Gastrocnemius medialis (tissue), 4 donors: ENCODE measurements at regions not wholly inside any gene's neighbourhood (a gene's known extent, or its start where the extent isn't known, plus 50 kb on each side); places are given as distances from the start of the nearest gene placed in this dataset.

Source experiments
- ATAC-seq, 2 donors: fragments of 150-250 bp; one replicate each; pipeline ENCODE4 v1.9.1; 2016
- DNase-seq, 2 donors: peaks; one replicate each; pipeline ENCODE4 v3.0.0-alpha.2; 2019
- H3K27ac ChIP-seq, 4 donors: fragments of 200-600 bp; sonication (generic); 1 replicate in 1 of 4; 2 replicates in 3 of 4; pipeline ENCODE4 v1.5.1; 2016 to 2018; ENCODE audit warnings: mild to moderate bottlenecking in 2 of 4, moderate library complexity in 1 of 4
- H3K27me3 ChIP-seq, 3 donors: fragments of 200-600 bp; sonication (generic) in 2 of 3; 1 replicate in 1 of 3; 2 replicates in 2 of 3; pipeline versions ENCODE4 v1.5.1 to v1.6.0; 2016 to 2019; ENCODE audit warnings: mild to moderate bottlenecking in 1 of 3, moderate library complexity in 1 of 3
- H3K36me3 ChIP-seq, 2 donors: fragments of 200-600 bp; sonication (generic) in 1 of 2; one replicate each; pipeline ENCODE4 v1.5.1; 2017 to 2018
- H3K4me1 ChIP-seq, 2 donors: fragments of 200-600 bp; sonication (generic) in 1 of 2; one replicate each; pipeline ENCODE4 v1.5.1; 2016 to 2017; ENCODE audit warnings: mild to moderate bottlenecking in 2 of 2
- H3K4me3 ChIP-seq, 4 donors: fragments of 200-600 bp; sonication (generic) in 3 of 4; 1 replicate in 1 of 4; 2 replicates in 3 of 4; pipeline ENCODE4 v1.5.1; 2016 to 2019; ENCODE audit warnings: mild to moderate bottlenecking in 2 of 4
- H3K9me3 ChIP-seq, 3 donors: fragments of 200-600 bp; sonication (generic) in 2 of 3; 1 replicate in 1 of 3; 2 replicates in 2 of 3; pipeline ENCODE4 v1.5.1; 2016 to 2019
- POLR2A ChIP-seq, 2 donors: fragments of 450-650 bp; IDR thresholded peaks; one replicate each; pipeline ENCODE4 v1.6.1; 2017; ENCODE audit warnings: antibody characterized with exemption in 2 of 2, mild to moderate bottlenecking in 2 of 2, moderate library complexity in 2 of 2
- in situ Hi-C, 4 donors: fragments of 200-750 bp; cut with MboI; loops; one replicate each; pipeline versions ENCODE4 v1.15.0 to v1.8.0; 2017; ENCODE audit warnings: low sequenced_read_pairs in 4 of 4
- intact Hi-C: fragments of 100-400 bp; cut with DNase I; formaldehyde crosslinking; loops from one replicate; pipeline ENCODE4 v1.15.1; 2023; ENCODE audit warnings: low total_unique reads
- TF ChIP-seq, protein P1 (sequence below), 5 experiments: fragments of 450-650 bp in 3 of 5; fragments of 200-600 bp in 2 of 5; sonication (generic) in 2 of 5; IDR thresholded peaks in 4 of 5; conservative IDR thresholded peaks in 1 of 5; 1 replicate in 4 of 5; 2 replicates in 1 of 5; pipeline ENCODE4 v1.5.1; 2016 to 2019; ENCODE audit warnings: antibody characterized with exemption in 5 of 5, mild to moderate bottlenecking in 3 of 5, moderate library complexity in 3 of 5

DNA sequence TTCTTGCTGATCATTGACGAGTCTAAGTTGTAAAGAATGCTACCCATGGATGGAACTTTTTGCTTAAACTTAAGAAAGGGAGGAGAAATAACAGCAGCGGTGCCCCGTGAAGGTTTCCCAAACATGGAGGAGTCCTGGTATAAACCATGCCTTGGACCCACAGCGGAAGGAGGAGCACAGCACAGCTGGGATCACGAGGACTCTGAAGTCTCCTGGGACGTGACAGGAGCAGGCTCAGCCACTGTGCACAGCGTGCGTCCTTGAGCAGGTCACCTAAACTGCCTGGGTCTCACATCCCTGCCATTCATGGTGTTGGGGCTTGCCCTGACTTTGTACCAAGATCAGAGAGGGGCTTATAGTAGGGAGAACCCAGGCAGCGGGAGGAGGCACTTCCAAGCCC, 56.1 kb upstream of the UNC93A start:
- ATAC-seq (no peak), DNase-seq (no peak)
- Histone ChIP-seq H3K4me1 (no peaks in the 10 kb centered on the region), H3K9me3 (no peaks in the 10 kb centered on the region), H3K36me3 (no peaks in the 10 kb centered on the region), H3K4me3 (no peak overlapping the region), H3K27me3 (peaks cover 0 to 8% (median 0%) of the 10 kb centered on the region in 3 donors), H3K27ac (no peak overlapping the region)
- in situ Hi-C loops (no loop called here), intact Hi-C loops (no loop called here)
- TF ChIP-seq, protein P1, sequence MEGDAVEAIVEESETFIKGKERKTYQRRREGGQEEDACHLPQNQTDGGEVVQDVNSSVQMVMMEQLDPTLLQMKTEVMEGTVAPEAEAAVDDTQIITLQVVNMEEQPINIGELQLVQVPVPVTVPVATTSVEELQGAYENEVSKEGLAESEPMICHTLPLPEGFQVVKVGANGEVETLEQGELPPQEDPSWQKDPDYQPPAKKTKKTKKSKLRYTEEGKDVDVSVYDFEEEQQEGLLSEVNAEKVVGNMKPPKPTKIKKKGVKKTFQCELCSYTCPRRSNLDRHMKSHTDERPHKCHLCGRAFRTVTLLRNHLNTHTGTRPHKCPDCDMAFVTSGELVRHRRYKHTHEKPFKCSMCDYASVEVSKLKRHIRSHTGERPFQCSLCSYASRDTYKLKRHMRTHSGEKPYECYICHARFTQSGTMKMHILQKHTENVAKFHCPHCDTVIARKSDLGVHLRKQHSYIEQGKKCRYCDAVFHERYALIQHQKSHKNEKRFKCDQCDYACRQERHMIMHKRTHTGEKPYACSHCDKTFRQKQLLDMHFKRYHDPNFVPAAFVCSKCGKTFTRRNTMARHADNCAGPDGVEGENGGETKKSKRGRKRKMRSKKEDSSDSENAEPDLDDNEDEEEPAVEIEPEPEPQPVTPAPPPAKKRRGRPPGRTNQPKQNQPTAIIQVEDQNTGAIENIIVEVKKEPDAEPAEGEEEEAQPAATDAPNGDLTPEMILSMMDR (IDR thresholded peaks at IDR 0.05 in 4 of 5, conservative IDR thresholded peaks at IDR 0.05 in 1 of 5) = no peak
- TF ChIP-seq POLR2A (IDR thresholded peaks at IDR 0.05) = no peak

DNA sequence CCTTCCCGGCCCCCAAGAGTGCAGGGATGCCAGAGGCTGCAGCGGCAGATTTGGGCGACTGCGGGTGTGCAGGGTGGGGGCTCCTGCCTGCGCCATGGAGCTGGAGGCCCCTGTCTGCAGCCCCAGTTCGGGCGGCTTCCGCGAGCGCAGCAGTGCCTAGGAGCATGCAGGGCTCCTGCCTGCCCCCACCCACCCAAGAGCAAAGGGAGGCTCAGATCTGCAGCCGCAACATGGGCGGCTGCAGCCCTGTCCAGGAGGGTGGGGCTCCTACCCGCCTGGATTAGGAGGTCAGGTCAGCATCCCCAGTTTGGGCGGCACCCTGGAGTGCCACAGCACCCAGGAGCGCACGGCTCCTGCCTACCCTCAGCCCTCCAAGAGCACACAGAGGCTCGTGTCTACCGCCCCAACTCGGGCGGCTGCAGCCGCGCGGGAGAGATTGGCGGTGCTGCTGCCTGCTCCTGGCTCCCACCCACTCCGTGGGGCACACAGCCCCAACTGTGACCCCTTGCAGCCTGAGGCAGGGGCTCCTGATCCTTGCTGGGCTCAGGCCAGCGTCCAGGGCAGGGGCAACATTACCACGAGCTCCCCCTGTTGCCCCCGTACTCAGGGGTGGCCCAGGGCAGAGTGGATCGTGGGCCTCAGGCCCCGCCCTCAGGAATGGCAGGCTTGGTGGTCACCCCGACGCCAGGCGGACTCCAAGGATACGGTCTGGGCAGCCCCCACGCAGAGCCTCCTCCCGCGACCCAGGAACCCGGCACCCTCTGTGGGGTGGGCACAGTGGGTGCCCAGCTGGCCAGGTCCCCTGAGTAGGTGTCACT, 55.5 kb upstream of the UNC93A start:
- no peak for ATAC-seq

DNA sequence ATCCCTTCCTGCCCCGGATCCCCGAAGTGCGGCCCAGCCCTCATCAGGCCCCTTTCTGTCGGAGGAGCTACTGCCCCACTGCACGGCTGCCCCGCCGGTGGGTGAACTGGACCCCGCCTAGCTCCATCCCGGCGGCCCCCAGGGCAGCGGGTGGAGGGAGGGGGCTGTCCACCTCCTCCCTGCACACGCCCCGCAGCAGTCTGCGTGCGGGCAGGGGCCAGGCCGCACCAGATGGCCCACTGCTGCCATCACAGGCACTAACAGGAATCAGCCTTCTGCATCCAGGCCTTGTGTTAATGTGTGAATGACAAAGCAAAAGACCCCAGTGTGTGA, 54.9 kb upstream of the UNC93A start:
- Histone ChIP-seq H3K27ac (no peak overlapping the region), H3K9me3 (no peaks in the 10 kb centered on the region), H3K36me3 (no peaks in the 10 kb centered on the region), H3K4me1 (no peaks in the 10 kb centered on the region), H3K27me3 (peaks cover 0 to 3% (median 0%) of the 10 kb centered on the region in 3 donors), H3K4me3 (no peak overlapping the region)
- TF ChIP-seq POLR2A (IDR thresholded peaks at IDR 0.05) = no peak
- TF ChIP-seq, protein P1 (IDR thresholded peaks at IDR 0.05 in 4 of 5, conservative IDR thresholded peaks at IDR 0.05 in 1 of 5) = no peak
- intact Hi-C loops (no loop called here), in situ Hi-C loops (no loop called here)
- DNase-seq (no peak), ATAC-seq (no peak)

More for the DNA sequence above, 55.5 kb upstream of the UNC93A start:
- H3K4me1 ChIP-seq = no peaks in the 10 kb centered on the region
- no peaks in the 10 kb centered on the region for H3K36me3 ChIP-seq
- H3K4me3 ChIP-seq = no peak overlapping the region
- peaks cover 0 to 3% (median 0%) of the 10 kb centered on the region in 3 donors for H3K27me3 ChIP-seq
- intact Hi-C loops = no loop called here
- TF ChIP-seq, protein P1 (IDR thresholded peaks at IDR 0.05 in 4 of 5, conservative IDR thresholded peaks at IDR 0.05 in 1 of 5) = no peak
- no peak for TF ChIP-seq POLR2A (IDR thresholded peaks at IDR 0.05)
- in situ Hi-C loops = no loop called here
- DNase-seq = no peak
- H3K27ac ChIP-seq = no peak overlapping the region
- H3K9me3 ChIP-seq = no peaks in the 10 kb centered on the region

DNA sequence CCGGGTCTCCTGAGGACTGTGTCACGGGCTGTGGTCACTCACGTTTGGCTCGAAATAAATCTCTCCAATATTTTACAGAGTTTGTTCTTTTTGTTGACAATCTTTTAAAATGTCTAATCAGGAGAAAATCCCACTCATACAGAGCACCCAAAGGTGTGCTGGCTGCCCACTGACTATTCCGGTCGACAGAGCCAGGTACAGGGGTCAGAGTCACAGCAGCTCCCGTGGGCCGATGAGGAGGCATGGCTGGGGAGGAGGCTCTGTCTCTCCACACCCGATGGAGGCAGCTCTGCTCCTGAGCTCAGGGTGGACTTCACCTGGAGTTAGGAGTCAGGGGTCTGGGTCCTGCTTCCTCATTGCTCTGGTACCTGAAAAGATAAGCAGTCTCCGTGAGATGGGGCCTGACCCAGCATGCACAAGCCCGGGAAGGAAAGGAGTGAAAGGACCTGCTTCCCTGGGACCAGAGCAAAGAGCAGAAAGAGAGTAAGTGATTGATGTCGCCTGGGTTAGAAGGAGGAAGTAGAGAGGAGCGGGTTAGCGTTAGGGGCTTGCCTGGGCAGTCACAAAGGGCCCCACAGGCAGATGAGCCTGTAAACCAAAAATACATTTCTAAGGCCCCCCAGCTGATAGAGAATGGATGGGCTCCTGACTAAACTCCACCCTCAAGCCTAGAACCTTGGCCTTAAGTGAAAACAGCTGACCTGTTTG, 53.5 kb upstream of the UNC93A start:
- no peaks in the 10 kb centered on the region for H3K4me1 ChIP-seq

More for the DNA sequence above, 53.5 kb upstream of the UNC93A start:
- no peak overlapping the region for H3K4me3 ChIP-seq
- DNase-seq = no peak
- ATAC-seq = no peak
- intact Hi-C loops (no loop called here), in situ Hi-C loops (no loop called here)
- no peak overlapping the region for H3K27ac ChIP-seq
- no peaks in the 10 kb centered on the region for H3K9me3 ChIP-seq
- TF ChIP-seq POLR2A (IDR thresholded peaks at IDR 0.05) = no peak
- TF ChIP-seq, protein P1 (IDR thresholded peaks at IDR 0.05 in 4 of 5, conservative IDR thresholded peaks at IDR 0.05 in 1 of 5) = no peak
- H3K36me3 ChIP-seq = no peaks in the 10 kb centered on the region
- H3K27me3 ChIP-seq = peaks cover 0 to 3% (median 0%) of the 10 kb centered on the region in 3 donors
